ENCODE measurements at regions not wholly inside any gene's neighbourhood (a gene's known extent, or its start where the extent isn't known, plus 50 kb on each side); places are given as distances from the start of the nearest gene placed in this dataset.

DNA sequence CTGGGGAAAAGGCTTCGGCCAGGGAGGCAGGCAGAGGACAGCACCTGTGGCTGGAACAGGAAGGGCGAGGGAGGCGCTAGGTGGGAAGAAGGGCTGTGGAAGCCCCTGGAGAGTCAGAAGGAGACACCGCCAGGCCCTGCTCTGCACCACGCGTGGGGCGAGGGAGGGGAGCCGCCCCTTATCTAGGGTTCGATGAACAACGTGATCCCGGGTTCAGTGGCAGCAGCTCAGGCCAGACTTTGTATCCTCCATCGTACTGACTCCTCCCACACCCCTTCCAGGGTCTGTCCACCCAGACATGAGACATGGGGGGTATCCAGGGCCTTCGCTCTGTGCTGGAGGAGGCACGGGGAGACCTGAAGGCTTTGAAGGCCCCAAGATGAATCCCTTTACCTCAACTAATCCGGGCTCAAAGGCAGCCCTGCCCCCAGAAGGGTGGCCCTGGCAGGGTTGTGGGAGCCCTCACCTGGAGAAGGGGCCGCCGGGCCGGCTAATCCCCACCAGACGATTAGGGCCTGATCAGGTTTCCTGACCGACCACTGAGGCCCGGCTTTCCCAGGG is 110.8 kb downstream of the PDGFA start:
- TF ChIP-seq POLR2AphosphoS5 (IDR thresholded peaks at IDR 0.05; ENCODE audit: borderline replicate concordance, low read depth, low read length): no peak
- TF ChIP-seq EZH2 (IDR thresholded peaks at IDR 0.05): no peak
- no peak for TF ChIP-seq FOXP2 (optimal IDR thresholded peaks at IDR 0.05; ENCODE audit: control extremely low read depth, extremely low read length, insufficient read depth)

Data from SK-N-MC (cell line).